H1 (cell line): ENCODE measurements at regions not wholly inside any gene's neighbourhood (a gene's known extent, or its start where the extent isn't known, plus 50 kb on each side); places are given as distances from the start of the nearest gene placed in this dataset.

Experiments used
- CTCF ChIA-PET: fragments of 300-600 bp; sonication (Branson Sonifier 250); formaldehyde crosslinking; loops from one replicate; lab custom pipeline; 2021; ENCODE audit not compliant: partially characterized antibody; lab: Charles Lee
- POLR2A ChIA-PET: fragments of 300-600 bp; sonication (Branson Sonifier 250); formaldehyde crosslinking; loops from one replicate; lab custom pipeline; 2021; ENCODE audit warnings: inconsistent platforms; ENCODE audit not compliant: partially characterized antibody; lab: Charles Lee
- DNase-seq, 2 experiments: peaks; one replicate each; pipeline versions ENCODE4 v3.0.0 to v3.0.0-alpha.2; 2010 to 2022; ENCODE audit warnings: low spot score in 2 of 2, low read depth in 1 of 2, mixed read lengths in 1 of 2
- FAIRE-seq: peaks from 2 replicates; lab custom pipeline; 2011; peaks lifted over from hg19 to GRCh38; lab: Jason Lieb, UNC
- H2AFZ ChIP-seq: 2 replicates; pipeline ENCODE4 v1.8.1; 2012; ENCODE audit warnings: low read length, inconsistent platforms
- H2AK5ac ChIP-seq: 2 replicates; pipeline ENCODE4 v1.6.1; 2013; ENCODE audit warnings: low read depth, low read length
- H2BK120ac ChIP-seq: replicated peaks from 2 replicates; pipeline ENCODE3; 2013; ENCODE audit warnings: low read depth, low read length, inconsistent platforms
- H2BK12ac ChIP-seq: 2 replicates; pipeline ENCODE4 v1.6.1; 2013; ENCODE audit warnings: low read depth, low read length
- H2BK15ac ChIP-seq: 2 replicates; pipeline ENCODE4 v1.6.1; 2013; ENCODE audit warnings: low read length
- H2BK20ac ChIP-seq: 2 replicates; pipeline ENCODE4 v1.6.1; 2013; ENCODE audit warnings: low read length
- H2BK5ac ChIP-seq: 2 replicates; pipeline ENCODE4 v1.6.1; 2013; ENCODE audit warnings: low read depth, low read length
- H3K14ac ChIP-seq: 2 replicates; pipeline ENCODE4 v1.6.1; 2013; ENCODE audit warnings: inconsistent platforms; ENCODE audit not compliant: insufficient read length
- H3K18ac ChIP-seq: 2 replicates; pipeline ENCODE4 v1.6.1; 2013; ENCODE audit warnings: low read length; ENCODE audit errors: extremely low read depth
- H3K23ac ChIP-seq: 2 replicates; pipeline ENCODE4 v1.6.1; 2013; ENCODE audit warnings: inconsistent platforms; ENCODE audit not compliant: insufficient read length
- H3K23me2 ChIP-seq: 2 replicates; pipeline ENCODE4 v1.6.1; 2013; ENCODE audit warnings: low read depth, low read length
- H3K27ac ChIP-seq: 2 replicates; pipeline ENCODE4 v1.6.1; 2011; ENCODE audit warnings: low read depth, low read length, inconsistent platforms
- H3K27me3 ChIP-seq, 4 experiments: replicated peaks in 1 of 4; 1 replicate in 1 of 4; 2 replicates in 3 of 4; pipeline versions ENCODE4 v1.6.1 to v1.8.1; 2011 to 2013; ENCODE audit warnings: low read length in 3 of 4, mild to moderate bottlenecking in 3 of 4, inconsistent platforms in 2 of 4, mixed read lengths in 2 of 4, moderate library complexity in 1 of 4; ENCODE audit not compliant: control insufficient read depth in 3 of 4, insufficient read depth in 3 of 4; ENCODE audit errors: extremely low read depth in 1 of 4
- H3K36me3 ChIP-seq, 4 experiments: 2 replicates each; pipeline versions ENCODE4 v1.6.1 to v1.8.1; 2011 to 2013; ENCODE audit warnings: mild to moderate bottlenecking in 4 of 4, low read length in 3 of 4, moderate library complexity in 2 of 4, control low read depth in 1 of 4, inconsistent platforms in 1 of 4; ENCODE audit not compliant: insufficient read depth in 4 of 4, control insufficient read depth in 2 of 4
- H3K4ac ChIP-seq: replicated peaks from 2 replicates; pipeline ENCODE3; 2013; ENCODE audit warnings: low read length, low read depth, mixed read lengths, inconsistent platforms; ENCODE audit not compliant: insufficient read length
- H3K4me1 ChIP-seq, 4 experiments: replicated peaks in 1 of 4; 1 replicate in 1 of 4; 2 replicates in 3 of 4; pipeline versions ENCODE4 v1.6.1 to v1.8.1; 2011 to 2013; ENCODE audit warnings: low read length in 3 of 4, inconsistent platforms in 2 of 4, mixed read lengths in 1 of 4; ENCODE audit not compliant: insufficient read depth in 4 of 4, control insufficient read depth in 3 of 4
- H3K4me2 ChIP-seq, 2 experiments: 2 replicates each; pipeline versions ENCODE4 v1.6.1 to v1.8.1; 2011 to 2013; ENCODE audit warnings: low read depth in 2 of 2, low read length in 2 of 2, control low read depth in 1 of 2, inconsistent platforms in 1 of 2, mild to moderate bottlenecking in 1 of 2; ENCODE audit not compliant: insufficient read depth in 1 of 2
- H3K4me3 ChIP-seq, 4 experiments: fragments of 200-600, 300-600 bp in 1 of 4; sonication (generic), shearing (Covaris generic), sonication (Bioruptor Twin) in 1 of 4; 2 replicates each; pipeline versions ENCODE4 v1.5.1 to v1.8.1; 2011 to 2016; ENCODE audit warnings: low read length in 4 of 4, low read depth in 3 of 4, control low read depth in 2 of 4, inconsistent platforms in 2 of 4, mild to moderate bottlenecking in 2 of 4, mixed read lengths in 1 of 4, moderate library complexity in 1 of 4; ENCODE audit not compliant: insufficient read depth in 2 of 4; ENCODE audit errors: extremely low read depth in 1 of 4
- H3K56ac ChIP-seq: replicated peaks from 2 replicates; pipeline ENCODE3; 2013; ENCODE audit warnings: low read depth, mild to moderate bottlenecking, mixed read lengths, low read length, inconsistent platforms; ENCODE audit not compliant: insufficient read length
- H3K79me1 ChIP-seq: 2 replicates; pipeline ENCODE4 v1.6.1; 2013; ENCODE audit warnings: low read depth, low read length, control low read depth
- H3K79me2 ChIP-seq, 2 experiments: 2 replicates each; pipeline versions ENCODE4 v1.6.1 to v1.8.1; 2012 to 2013; ENCODE audit warnings: low read length in 2 of 2, mild to moderate bottlenecking in 2 of 2, inconsistent platforms in 1 of 2; ENCODE audit not compliant: insufficient read depth in 2 of 2, control insufficient read depth in 1 of 2
- H3K9ac ChIP-seq, 4 experiments: replicated peaks in 1 of 4; 1 replicate in 1 of 4; 2 replicates in 3 of 4; pipeline versions ENCODE4 v1.6.1 to v1.8.1; 2011 to 2013; ENCODE audit warnings: low read depth in 3 of 4, low read length in 3 of 4, control low read depth in 2 of 4, mild to moderate bottlenecking in 2 of 4, moderate library complexity in 2 of 4, inconsistent platforms in 1 of 4; ENCODE audit errors: extremely low read depth in 1 of 4
- H3K9me3 ChIP-seq, 2 experiments: 2 replicates each; pipeline versions ENCODE4 v1.6.1 to v1.8.1; 2012 to 2013; ENCODE audit warnings: mild to moderate bottlenecking in 2 of 2, moderate library complexity in 2 of 2, control low read depth in 1 of 2, inconsistent platforms in 1 of 2, low read depth in 1 of 2, low read length in 1 of 2, mixed read lengths in 1 of 2; ENCODE audit not compliant: insufficient read depth in 2 of 2
- H4K20me1 ChIP-seq, 2 experiments: replicated peaks in 1 of 2; 2 replicates each; pipeline versions ENCODE3 to v1.8.1; 2011 to 2013; ENCODE audit warnings: inconsistent platforms in 2 of 2, low read length in 2 of 2, mild to moderate bottlenecking in 1 of 2; ENCODE audit not compliant: insufficient read depth in 2 of 2, control insufficient read depth in 1 of 2
- H4K5ac ChIP-seq: 2 replicates; pipeline ENCODE4 v1.6.1; 2013; ENCODE audit warnings: low read length, low read depth, mixed read lengths, inconsistent platforms; ENCODE audit not compliant: insufficient read length
- H4K8ac ChIP-seq: 2 replicates; pipeline ENCODE4 v1.8.0; 2013; ENCODE audit warnings: mild to moderate bottlenecking, moderate library complexity, low read length, inconsistent platforms; ENCODE audit not compliant: insufficient read depth; ENCODE audit errors: extremely low read depth
- H4K91ac ChIP-seq: replicated peaks from 2 replicates; pipeline ENCODE3; 2013; ENCODE audit warnings: low read length, mixed read lengths, inconsistent platforms; ENCODE audit not compliant: insufficient read length
- CBX5 ChIP-seq: fragments of 300-800, 300-1000 bp; sonication (generic); IDR thresholded peaks from 2 replicates; pipeline ENCODE4 v1.7.1; 2016; ENCODE audit warnings: antibody characterized with exemption, low read length, low read depth
- CEBPB ChIP-seq: IDR thresholded peaks from 2 replicates; pipeline ENCODE4 v1.6.1; 2012; ENCODE audit warnings: low read depth, low read length
- FOSL1 ChIP-seq: IDR thresholded peaks from 2 replicates; pipeline ENCODE4 v1.6.1; 2011; ENCODE audit warnings: mild to moderate bottlenecking, low read depth, low read length, moderate library complexity; ENCODE audit not compliant: insufficient read depth
- KDM1A ChIP-seq: fragments of 200-600, 300-600 bp; sonication (generic); IDR thresholded peaks from 2 replicates; pipeline ENCODE4 v1.7.1; 2016; ENCODE audit warnings: mild to moderate bottlenecking, low read length, borderline replicate concordance
- KDM5A ChIP-seq: fragments of 200-600 bp; IDR thresholded peaks from 2 replicates; pipeline ENCODE4 v1.7.1; 2012; ENCODE audit warnings: mild to moderate bottlenecking, low read length, inconsistent platforms, mixed read lengths
- POLR2A ChIP-seq, 2 experiments: IDR thresholded peaks; 1 replicate in 1 of 2; 2 replicates in 1 of 2; pipeline ENCODE4 v1.6.1; 2011; ENCODE audit warnings: low read depth in 2 of 2, low read length in 2 of 2, mild to moderate bottlenecking in 2 of 2; ENCODE audit errors: control extremely low read depth in 1 of 2
- POU5F1 ChIP-seq: IDR thresholded peaks from 2 replicates; pipeline ENCODE4 v1.6.1; 2011; ENCODE audit warnings: low read depth, mild to moderate bottlenecking, low read length, moderate library complexity
- RFX5 ChIP-seq: IDR thresholded peaks from 2 replicates; pipeline ENCODE4 v1.6.1; 2011; ENCODE audit warnings: low read depth, low read length, improper control_type of control experiment, borderline replicate concordance
- SAP30 ChIP-seq: fragments of 300-600 bp; sonication (generic); IDR thresholded peaks from 2 replicates; pipeline ENCODE4 v1.7.1; 2012; ENCODE audit warnings: low read length, moderate library complexity, mild to moderate bottlenecking, inconsistent platforms; ENCODE audit not compliant: insufficient read depth, insufficient replicate concordance
- TAF1 ChIP-seq: IDR thresholded peaks from 2 replicates; pipeline ENCODE4 v1.6.1; 2011; ENCODE audit warnings: mild to moderate bottlenecking, low read depth, low read length
- TBP ChIP-seq: IDR thresholded peaks from 2 replicates; pipeline ENCODE4 v1.6.1; 2011; ENCODE audit warnings: low read depth, low read length, improper control_type of control experiment
- WGBS, 2 experiments: shearing (Covaris generic) in 1 of 2; methylation state at CpG; one replicate each; pipeline versions ENCODE4 v1.1.6 to v1.1.7; 2013 to 2015; ENCODE audit warnings: low lambda C conversion rate in 2 of 2, mixed read lengths in 2 of 2, inconsistent platforms in 1 of 2, low coverage in 1 of 2, missing lambda C conversion rate in 1 of 2; ENCODE audit not compliant: insufficient replicate concordance in 2 of 2, insufficient coverage in 1 of 2, insufficient read length in 1 of 2; ENCODE audit errors: extremely low coverage in 1 of 2, missing lambda C conversion rate in 1 of 2; 5-methylcytosine and 5-hydroxymethylcytosine counted together
- TF ChIP-seq, protein P1 (sequence below): IDR thresholded peaks from 2 replicates; pipeline ENCODE4 v1.6.1; 2011; ENCODE audit warnings: low read length, improper control_type of control experiment
- TF ChIP-seq, protein P2 (sequence below): IDR thresholded peaks from 2 replicates; pipeline ENCODE4 v1.6.1; 2011; ENCODE audit warnings: low read depth, mild to moderate bottlenecking, low read length; ENCODE audit not compliant: insufficient read depth

DNA sequence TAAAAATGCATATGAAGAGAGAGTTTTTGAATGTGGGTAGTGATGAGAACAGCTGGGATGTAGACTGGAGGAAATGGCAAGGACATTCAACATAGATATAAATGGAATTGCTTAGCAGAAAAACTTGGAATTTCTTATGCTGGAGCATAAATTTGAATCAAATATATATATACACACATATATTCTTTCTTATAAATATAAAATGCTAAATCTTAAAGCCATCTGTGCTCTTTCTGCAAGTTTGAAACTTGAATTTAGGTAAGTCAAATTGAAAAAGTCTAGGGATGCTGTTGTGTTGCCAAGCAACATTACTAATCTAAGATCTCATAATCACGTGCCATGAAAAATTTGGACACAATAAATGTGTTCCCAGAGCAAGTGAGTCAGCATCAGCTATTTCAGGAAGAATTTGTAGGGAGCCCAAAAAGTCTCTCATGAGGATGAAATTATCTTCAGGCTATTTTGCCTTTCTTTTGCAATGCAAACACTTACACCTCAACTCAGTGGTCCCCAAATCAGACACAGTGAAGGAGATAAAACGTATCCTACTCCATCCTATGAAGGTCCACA lies 58.4 kb upstream of the ALDH1A1 start:
- Histone ChIP-seq H3K18ac (no peak overlapping the region), H3K79me2 (no peaks in the 10 kb centered on the region), H3K23ac (no peak overlapping the region), H3K9me3 (no peaks in the 10 kb centered on the region), H3K14ac (no peak overlapping the region), H3K9ac (no peak overlapping the region), H3K4ac (no peak overlapping the region), H3K4me3 (no peak overlapping the region), H2AFZ (no peak overlapping the region), H2BK20ac (no peak overlapping the region), H4K20me1 (no peaks in the 10 kb centered on the region), H4K91ac (no peak overlapping the region), H2AK5ac (no peak overlapping the region), H4K5ac (no peak overlapping the region), H3K27me3 (no peaks in the 10 kb centered on the region), H3K4me1 (no peaks in the 10 kb centered on the region), H2BK5ac (no peak overlapping the region), H3K23me2 (no peaks in the 10 kb centered on the region), H3K79me1 (no peaks in the 10 kb centered on the region), H2BK12ac (no peak overlapping the region), H3K36me3 (no peaks in the 10 kb centered on the region), H3K56ac (no peak overlapping the region), H4K8ac (no peak overlapping the region), H3K27ac (no peak overlapping the region), H2BK120ac (no peak overlapping the region), H2BK15ac (no peak overlapping the region), H3K4me2 (no peak overlapping the region)
- DNase-seq, result no peak
- ChIA-PET POLR2A (no interaction called here), CTCF (no interaction called here)
- WGBS, 2 experiments, result 81% methylated on average over 2 of the region's 2 CpGs; no CpG with 5 or more reads in 1 of the 2 experiments
- no peak for FAIRE-seq
- no peak for TF ChIP-seq KDM5A
- TF ChIP-seq FOSL1, result no peak
- TF ChIP-seq, protein P1, sequence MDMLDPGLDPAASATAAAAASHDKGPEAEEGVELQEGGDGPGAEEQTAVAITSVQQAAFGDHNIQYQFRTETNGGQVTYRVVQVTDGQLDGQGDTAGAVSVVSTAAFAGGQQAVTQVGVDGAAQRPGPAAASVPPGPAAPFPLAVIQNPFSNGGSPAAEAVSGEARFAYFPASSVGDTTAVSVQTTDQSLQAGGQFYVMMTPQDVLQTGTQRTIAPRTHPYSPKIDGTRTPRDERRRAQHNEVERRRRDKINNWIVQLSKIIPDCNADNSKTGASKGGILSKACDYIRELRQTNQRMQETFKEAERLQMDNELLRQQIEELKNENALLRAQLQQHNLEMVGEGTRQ, result no peak
- no peak for TF ChIP-seq TBP
- TF ChIP-seq SAP30, result no peak
- TF ChIP-seq RFX5, result no peak
- no peak for TF ChIP-seq KDM1A
- no peak for TF ChIP-seq POU5F1
- TF ChIP-seq CBX5, result no peak
- no peak for TF ChIP-seq CEBPB
- no peak for TF ChIP-seq TAF1
- no peak for TF ChIP-seq POLR2A (IDR thresholded peaks at IDR 0.05; ENCODE audit: control extremely low read depth in 1 of 2, low read depth in 2 of 2, low read length in 2 of 2)
- TF ChIP-seq, protein P2, sequence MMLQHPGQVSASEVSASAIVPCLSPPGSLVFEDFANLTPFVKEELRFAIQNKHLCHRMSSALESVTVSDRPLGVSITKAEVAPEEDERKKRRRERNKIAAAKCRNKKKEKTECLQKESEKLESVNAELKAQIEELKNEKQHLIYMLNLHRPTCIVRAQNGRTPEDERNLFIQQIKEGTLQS, result no peak
